SK-N-SH treated with all-trans-retinoic acid at 6 μM for 48 hours (cell line): ENCODE measurements at regions not wholly inside any gene's neighbourhood (a gene's known extent, or its start where the extent isn't known, plus 50 kb on each side); places are given as distances from the start of the nearest gene placed in this dataset.

Experiments used
- ATAC-seq: fragments of 200-7000 bp; cut with Tn5 transposase; 3 replicates; pipeline ENCODE4 v1.9.1; 2020; ENCODE audit warnings: mild to moderate bottlenecking, moderate library complexity
- ARNTL ChIP-seq: fragments of 450-650 bp; formaldehyde crosslinking; IDR thresholded peaks from 2 replicates; pipeline ENCODE4 v1.5.0; 2020; ENCODE audit warnings: low read depth, mild to moderate bottlenecking, moderate library complexity, borderline replicate concordance
- CSDC2 ChIP-seq: fragments of 250-450 bp; sonication (Bioruptor Pico); IDR thresholded peaks from 2 replicates; pipeline ENCODE4 v1.5.0; 2020; ENCODE audit warnings: mild to moderate bottlenecking, moderate library complexity
- GLIS3 ChIP-seq: fragments of 250-450 bp; sonication (Bioruptor Pico); IDR thresholded peaks from 2 replicates; pipeline ENCODE4 v1.5.0; 2020; ENCODE audit warnings: mild to moderate bottlenecking, moderate library complexity
- ISL1 ChIP-seq: fragments of 250-450 bp; sonication (Bioruptor Pico); IDR thresholded peaks from 2 replicates; pipeline ENCODE4 v2.1.2; 2022; ENCODE audit warnings: mild to moderate bottlenecking, moderate library complexity
- OSR1 ChIP-seq: fragments of 250-450 bp; sonication (Bioruptor Pico); IDR thresholded peaks from 2 replicates; pipeline ENCODE4 v1.8.0; 2022; ENCODE audit warnings: moderate library complexity, mild to moderate bottlenecking, inconsistent platforms
- PPARA ChIP-seq: fragments of 250-450 bp; sonication (Bioruptor Pico); IDR thresholded peaks from 2 replicates; pipeline ENCODE4 v1.5.0; 2020; ENCODE audit warnings: mild to moderate bottlenecking, borderline replicate concordance
- RARB ChIP-seq: fragments of 250-450 bp; sonication (Bioruptor Pico); IDR thresholded peaks from 2 replicates; pipeline ENCODE4 v1.8.0; 2021; ENCODE audit warnings: mild to moderate bottlenecking, moderate library complexity
- SNAI2 ChIP-seq: fragments of 250-450 bp; sonication (Bioruptor Pico); IDR thresholded peaks from 2 replicates; pipeline ENCODE4 v1.5.0; 2020; ENCODE audit warnings: mild to moderate bottlenecking, moderate library complexity
- TCF4 ChIP-seq: fragments of 250-450 bp; sonication (Bioruptor Pico); IDR thresholded peaks from 2 replicates; pipeline ENCODE4 v1.8.0; 2021; ENCODE audit warnings: mild to moderate bottlenecking, moderate library complexity, borderline replicate concordance
- ZFP3 ChIP-seq: fragments of 250-450 bp; sonication (Bioruptor Pico); IDR thresholded peaks from 2 replicates; pipeline ENCODE4 v1.5.0; 2020; ENCODE audit warnings: mild to moderate bottlenecking, moderate library complexity
- ZFP30 ChIP-seq: fragments of 450-650 bp; formaldehyde crosslinking; IDR thresholded peaks from 2 replicates; pipeline ENCODE4 v1.5.0; 2022; ENCODE audit warnings: mild to moderate bottlenecking, moderate library complexity
- ZNF565 ChIP-seq: fragments of 450-650 bp; formaldehyde crosslinking; conservative IDR thresholded peaks from 2 replicates; pipeline ENCODE4 v1.5.0; 2020; ENCODE audit warnings: low read depth, mild to moderate bottlenecking, moderate library complexity
- ZNF70 ChIP-seq: fragments of 450-650 bp; formaldehyde crosslinking; IDR thresholded peaks from 2 replicates; pipeline ENCODE4 v1.5.0; 2020; ENCODE audit warnings: mild to moderate bottlenecking, moderate library complexity
- ZNF8 ChIP-seq: fragments of 450-650 bp; formaldehyde crosslinking; IDR thresholded peaks from 2 replicates; pipeline ENCODE4 v1.5.0; 2020; ENCODE audit warnings: mild to moderate bottlenecking, moderate library complexity
- TF ChIP-seq, protein P1 (sequence below): fragments of 250-450 bp; sonication (Bioruptor Pico); IDR thresholded peaks from 2 replicates; pipeline ENCODE4 v1.5.1; 2021; ENCODE audit warnings: mild to moderate bottlenecking, moderate library complexity
- TF ChIP-seq, protein P2 (sequence below): fragments of 250-450 bp; sonication (Bioruptor Pico); IDR thresholded peaks from 2 replicates; pipeline ENCODE4 v1.8.0; 2021; ENCODE audit warnings: low read depth, mild to moderate bottlenecking, moderate library complexity, borderline replicate concordance
- TF ChIP-seq, protein P3 (sequence below): fragments of 250-450 bp; sonication (Bioruptor Pico); IDR thresholded peaks from 2 replicates; pipeline ENCODE4 v1.8.0; 2020; ENCODE audit warnings: mild to moderate bottlenecking, moderate library complexity, borderline replicate concordance

DNA sequence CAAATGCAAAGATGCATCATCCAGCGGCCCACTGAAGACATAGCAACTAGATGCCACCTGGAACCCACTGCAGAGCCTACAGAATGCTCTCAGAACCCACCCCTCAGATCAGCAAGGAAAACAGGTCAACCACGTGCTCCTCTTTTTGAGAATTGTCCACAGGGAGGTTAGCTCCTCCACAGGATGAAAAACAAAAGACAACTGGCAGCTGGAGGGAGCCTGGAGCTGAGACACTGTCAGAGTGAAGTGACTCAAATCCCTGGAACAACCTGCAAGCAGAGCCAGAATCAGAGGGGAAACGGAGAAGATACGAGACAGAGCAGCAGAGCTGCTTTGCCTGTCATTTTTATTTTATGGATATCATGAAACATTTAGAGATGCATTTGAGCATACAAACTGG, 277.6 kb downstream of the GASK1B start:
- TF ChIP-seq, protein P1, sequence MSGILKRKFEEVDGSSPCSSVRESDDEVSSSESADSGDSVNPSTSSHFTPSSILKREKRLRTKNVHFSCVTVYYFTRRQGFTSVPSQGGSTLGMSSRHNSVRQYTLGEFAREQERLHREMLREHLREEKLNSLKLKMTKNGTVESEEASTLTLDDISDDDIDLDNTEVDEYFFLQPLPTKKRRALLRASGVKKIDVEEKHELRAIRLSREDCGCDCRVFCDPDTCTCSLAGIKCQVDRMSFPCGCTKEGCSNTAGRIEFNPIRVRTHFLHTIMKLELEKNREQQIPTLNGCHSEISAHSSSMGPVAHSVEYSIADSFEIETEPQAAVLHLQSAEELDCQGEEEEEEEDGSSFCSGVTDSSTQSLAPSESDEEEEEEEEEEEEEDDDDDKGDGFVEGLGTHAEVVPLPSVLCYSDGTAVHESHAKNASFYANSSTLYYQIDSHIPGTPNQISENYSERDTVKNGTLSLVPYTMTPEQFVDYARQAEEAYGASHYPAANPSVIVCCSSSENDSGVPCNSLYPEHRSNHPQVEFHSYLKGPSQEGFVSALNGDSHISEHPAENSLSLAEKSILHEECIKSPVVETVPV (CRISPR knock-in tag), result no peak
- no peak for TF ChIP-seq TCF4 (CRISPR knock-in tag)
- TF ChIP-seq CSDC2 (CRISPR knock-in tag), result no peak
- TF ChIP-seq, protein P2, sequence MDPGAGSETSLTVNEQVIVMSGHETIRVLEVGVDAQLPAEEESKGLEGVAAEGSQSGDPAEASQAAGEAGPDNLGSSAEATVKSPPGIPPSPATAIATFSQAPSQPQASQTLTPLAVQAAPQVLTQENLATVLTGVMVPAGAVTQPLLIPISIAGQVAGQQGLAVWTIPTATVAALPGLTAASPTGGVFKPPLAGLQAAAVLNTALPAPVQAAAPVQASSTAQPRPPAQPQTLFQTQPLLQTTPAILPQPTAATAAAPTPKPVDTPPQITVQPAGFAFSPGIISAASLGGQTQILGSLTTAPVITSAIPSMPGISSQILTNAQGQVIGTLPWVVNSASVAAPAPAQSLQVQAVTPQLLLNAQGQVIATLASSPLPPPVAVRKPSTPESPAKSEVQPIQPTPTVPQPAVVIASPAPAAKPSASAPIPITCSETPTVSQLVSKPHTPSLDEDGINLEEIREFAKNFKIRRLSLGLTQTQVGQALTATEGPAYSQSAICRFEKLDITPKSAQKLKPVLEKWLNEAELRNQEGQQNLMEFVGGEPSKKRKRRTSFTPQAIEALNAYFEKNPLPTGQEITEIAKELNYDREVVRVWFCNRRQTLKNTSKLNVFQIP (CRISPR knock-in tag), result no peak
- no peak for ATAC-seq

DNA sequence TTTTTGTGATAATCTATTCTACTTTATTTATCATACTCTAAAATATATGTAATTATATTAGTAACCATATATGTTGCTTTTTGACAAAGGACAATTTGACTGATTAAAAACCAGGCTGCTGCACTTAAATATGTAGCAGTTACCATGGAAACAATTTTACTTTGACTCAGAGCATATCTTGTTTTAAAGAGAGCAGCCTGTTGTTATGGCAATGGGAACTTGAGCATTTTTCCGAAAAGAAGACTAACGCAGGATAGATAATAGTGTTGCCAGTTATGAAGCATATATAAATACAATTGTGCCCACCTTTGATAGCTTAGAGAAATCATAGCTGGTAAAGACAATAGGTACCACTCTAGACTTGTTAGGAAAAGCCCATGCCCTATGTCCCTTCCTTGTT, 283.0 kb downstream of the GASK1B start:
- ATAC-seq, result no peak
- TF ChIP-seq ZNF8 (no peak), SNAI2 (CRISPR knock-in tag) (no peak)
- TF ChIP-seq, all 23 proteins: peak for 0

DNA sequence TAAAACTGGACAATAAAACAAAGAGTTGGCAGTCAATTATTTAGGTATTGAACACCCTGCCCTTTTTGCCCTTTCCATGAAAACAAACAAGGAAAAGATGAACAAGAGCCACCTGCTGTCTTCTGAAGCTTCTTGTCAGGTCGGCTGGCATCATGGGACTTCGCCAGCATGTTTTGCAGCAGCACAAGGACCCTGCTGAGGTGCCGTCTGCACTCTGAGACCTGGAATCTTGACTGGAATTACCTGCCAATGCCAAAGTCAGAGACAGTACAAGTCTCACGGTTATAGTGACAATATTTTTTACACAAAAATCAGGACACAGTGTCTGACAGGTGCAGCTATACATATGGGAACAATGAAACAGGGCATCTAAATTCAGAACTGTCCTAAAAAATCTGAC, 284.5 kb downstream of the GASK1B start:
- ATAC-seq, result no peak
- TF ChIP-seq ZNF70 (no peak), ZFP3 (no peak), ISL1 (no peak), ZNF565 (no peak), SNAI2 (CRISPR knock-in tag) (no peak), RARB (CRISPR knock-in tag) (no peak)
- TF ChIP-seq, protein P3, sequence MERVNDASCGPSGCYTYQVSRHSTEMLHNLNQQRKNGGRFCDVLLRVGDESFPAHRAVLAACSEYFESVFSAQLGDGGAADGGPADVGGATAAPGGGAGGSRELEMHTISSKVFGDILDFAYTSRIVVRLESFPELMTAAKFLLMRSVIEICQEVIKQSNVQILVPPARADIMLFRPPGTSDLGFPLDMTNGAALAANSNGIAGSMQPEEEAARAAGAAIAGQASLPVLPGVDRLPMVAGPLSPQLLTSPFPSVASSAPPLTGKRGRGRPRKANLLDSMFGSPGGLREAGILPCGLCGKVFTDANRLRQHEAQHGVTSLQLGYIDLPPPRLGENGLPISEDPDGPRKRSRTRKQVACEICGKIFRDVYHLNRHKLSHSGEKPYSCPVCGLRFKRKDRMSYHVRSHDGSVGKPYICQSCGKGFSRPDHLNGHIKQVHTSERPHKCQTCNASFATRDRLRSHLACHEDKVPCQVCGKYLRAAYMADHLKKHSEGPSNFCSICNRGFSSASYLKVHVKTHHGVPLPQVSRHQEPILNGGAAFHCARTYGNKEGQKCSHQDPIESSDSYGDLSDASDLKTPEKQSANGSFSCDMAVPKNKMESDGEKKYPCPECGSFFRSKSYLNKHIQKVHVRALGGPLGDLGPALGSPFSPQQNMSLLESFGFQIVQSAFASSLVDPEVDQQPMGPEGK, result no peak

DNA sequence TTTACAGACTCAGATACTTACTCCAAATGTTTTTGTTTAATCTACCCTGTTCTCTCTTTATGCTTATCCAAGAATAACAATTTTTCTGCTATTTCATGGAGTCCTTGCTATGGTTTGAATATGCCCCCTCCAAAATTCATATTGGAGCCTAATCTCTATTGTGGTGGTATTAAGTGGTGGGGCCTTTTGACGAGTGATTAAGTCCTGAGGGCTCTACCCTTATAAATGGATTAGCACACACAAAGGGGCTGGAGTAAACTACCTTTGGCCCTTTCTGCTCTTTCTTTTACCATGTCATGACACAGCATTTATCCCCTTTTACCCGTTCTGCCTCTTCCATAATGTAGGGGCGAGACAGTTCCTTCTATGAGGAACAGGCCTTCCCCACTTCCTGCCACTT, 285.5 kb downstream of the GASK1B start:
- no peak for TF ChIP-seq SNAI2 (CRISPR knock-in tag)
- no peak for TF ChIP-seq ZNF8
- TF ChIP-seq, protein P2 (CRISPR knock-in tag), result no peak
- TF ChIP-seq, protein P3, result no peak
- TF ChIP-seq, protein P1 (CRISPR knock-in tag), result no peak
- TF ChIP-seq ARNTL (CRISPR knock-in tag), result no peak
- TF ChIP-seq PPARA (CRISPR knock-in tag), result no peak
- TF ChIP-seq RARB (CRISPR knock-in tag), result no peak
- TF ChIP-seq GLIS3 (CRISPR knock-in tag), result no peak
- no peak for TF ChIP-seq OSR1 (CRISPR knock-in tag)
- no peak for ATAC-seq

DNA sequence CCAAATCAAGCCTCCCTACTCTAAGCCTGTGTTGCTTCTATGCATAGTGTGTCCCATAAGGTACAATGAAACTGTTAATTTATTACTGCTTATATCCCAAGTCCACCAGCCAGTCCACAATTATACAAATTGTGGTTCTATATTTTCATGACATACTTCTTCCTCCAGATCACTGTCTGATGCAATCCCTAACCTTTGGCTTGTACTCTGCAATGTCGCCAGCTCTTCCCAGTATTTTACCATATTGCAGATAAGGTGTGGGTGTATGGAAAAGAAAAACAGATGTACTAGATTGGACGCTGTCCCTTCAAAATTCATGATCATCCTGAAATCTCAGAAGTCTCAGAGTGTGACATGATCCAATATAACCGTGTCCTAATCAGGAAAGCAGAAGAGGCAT, 286.2 kb downstream of the GASK1B start:
- no peak for ATAC-seq
- TF ChIP-seq RARB (CRISPR knock-in tag) (no peak), ZFP30 (CRISPR knock-in tag) (no peak), TCF4 (CRISPR knock-in tag) (no peak), ZNF8 (no peak)
- TF ChIP-seq, protein P2 (CRISPR knock-in tag), result no peak
- TF ChIP-seq, protein P1 (CRISPR knock-in tag), result no peak
